VCaP (cell line): ENCODE measurements at regions not wholly inside any gene's neighbourhood (a gene's known extent, or its start where the extent isn't known, plus 50 kb on each side); places are given as distances from the start of the nearest gene placed in this dataset.

Experiments
- H3K27ac ChIP-seq: fragments of 450-650 bp; 2 replicates; pipeline ENCODE4 v1.5.1; 2017
- TF ChIP-seq, protein P1 (sequence below): fragments of 450-650 bp; conservative IDR thresholded peaks from 2 replicates; pipeline ENCODE4 v1.5.1; 2017; ENCODE audit warnings: mild to moderate bottlenecking, moderate library complexity

- TF ChIP-seq, protein P1, sequence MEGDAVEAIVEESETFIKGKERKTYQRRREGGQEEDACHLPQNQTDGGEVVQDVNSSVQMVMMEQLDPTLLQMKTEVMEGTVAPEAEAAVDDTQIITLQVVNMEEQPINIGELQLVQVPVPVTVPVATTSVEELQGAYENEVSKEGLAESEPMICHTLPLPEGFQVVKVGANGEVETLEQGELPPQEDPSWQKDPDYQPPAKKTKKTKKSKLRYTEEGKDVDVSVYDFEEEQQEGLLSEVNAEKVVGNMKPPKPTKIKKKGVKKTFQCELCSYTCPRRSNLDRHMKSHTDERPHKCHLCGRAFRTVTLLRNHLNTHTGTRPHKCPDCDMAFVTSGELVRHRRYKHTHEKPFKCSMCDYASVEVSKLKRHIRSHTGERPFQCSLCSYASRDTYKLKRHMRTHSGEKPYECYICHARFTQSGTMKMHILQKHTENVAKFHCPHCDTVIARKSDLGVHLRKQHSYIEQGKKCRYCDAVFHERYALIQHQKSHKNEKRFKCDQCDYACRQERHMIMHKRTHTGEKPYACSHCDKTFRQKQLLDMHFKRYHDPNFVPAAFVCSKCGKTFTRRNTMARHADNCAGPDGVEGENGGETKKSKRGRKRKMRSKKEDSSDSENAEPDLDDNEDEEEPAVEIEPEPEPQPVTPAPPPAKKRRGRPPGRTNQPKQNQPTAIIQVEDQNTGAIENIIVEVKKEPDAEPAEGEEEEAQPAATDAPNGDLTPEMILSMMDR, result no peak
- no peak overlapping the region for H3K27ac ChIP-seq
Observed at GRCh38 chr7:22002726-22003125, 57.0 kb upstream of the CDCA7L start.

- no peak overlapping the region for H3K27ac ChIP-seq
- TF ChIP-seq, protein P1, result peak; percentile 81
Observed at GRCh38 chr7:22001345-22002004, 55.8 kb upstream of the CDCA7L start.

DNA sequence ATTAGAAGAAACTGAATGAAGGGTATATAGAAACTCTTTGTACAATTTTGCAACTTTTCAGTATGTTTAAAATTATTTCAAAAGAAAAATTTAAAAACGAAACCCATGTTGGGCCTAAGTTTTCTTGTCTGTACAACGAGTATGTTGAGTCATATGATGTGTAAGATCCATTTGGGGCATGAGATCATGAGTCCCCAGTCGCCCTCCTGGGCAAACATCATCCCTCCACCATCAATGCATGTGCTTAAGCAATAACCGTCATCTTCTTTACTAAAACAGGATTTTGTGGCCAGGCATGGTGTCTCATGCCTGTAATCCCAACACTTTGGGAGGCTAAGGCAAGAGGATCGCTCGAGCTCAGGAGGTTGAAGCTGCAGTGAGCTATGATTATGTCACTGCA, 54.2 kb upstream of the CDCA7L start:
- TF ChIP-seq, protein P1, result no peak
- H3K27ac ChIP-seq, result no peak overlapping the region

GRCh38 chr7:21996641-21997040, 50.9 kb upstream of the CDCA7L start:
- TF ChIP-seq, protein P1, result no peak

More at GRCh38 chr7:21996641-21997040, 50.9 kb upstream of the CDCA7L start:
- H3K27ac ChIP-seq, result no peak overlapping the region
